H1 (cell line): ENCODE measurements at regions not wholly inside any gene's neighbourhood (a gene's known extent, or its start where the extent isn't known, plus 50 kb on each side); places are given as distances from the start of the nearest gene placed in this dataset.

Experiments used
- CTCF ChIA-PET: fragments of 300-600 bp; sonication (Branson Sonifier 250); formaldehyde crosslinking; loops from one replicate; lab custom pipeline; 2021; ENCODE audit not compliant: partially characterized antibody; lab: Charles Lee
- POLR2A ChIA-PET: fragments of 300-600 bp; sonication (Branson Sonifier 250); formaldehyde crosslinking; loops from one replicate; lab custom pipeline; 2021; ENCODE audit warnings: inconsistent platforms; ENCODE audit not compliant: partially characterized antibody; lab: Charles Lee
- DNase-seq, 2 experiments: peaks; one replicate each; pipeline versions ENCODE4 v3.0.0 to v3.0.0-alpha.2; 2010 to 2022; ENCODE audit warnings: low spot score in 2 of 2, low read depth in 1 of 2, mixed read lengths in 1 of 2
- FAIRE-seq: peaks from 2 replicates; lab custom pipeline; 2011; peaks lifted over from hg19 to GRCh38; lab: Jason Lieb, UNC
- H2AFZ ChIP-seq: 2 replicates; pipeline ENCODE4 v1.8.1; 2012; ENCODE audit warnings: low read length, inconsistent platforms
- H2AK5ac ChIP-seq: 2 replicates; pipeline ENCODE4 v1.6.1; 2013; ENCODE audit warnings: low read depth, low read length
- H2BK120ac ChIP-seq: replicated peaks from 2 replicates; pipeline ENCODE3; 2013; ENCODE audit warnings: low read depth, low read length, inconsistent platforms
- H2BK12ac ChIP-seq: 2 replicates; pipeline ENCODE4 v1.6.1; 2013; ENCODE audit warnings: low read depth, low read length
- H2BK15ac ChIP-seq: 2 replicates; pipeline ENCODE4 v1.6.1; 2013; ENCODE audit warnings: low read length
- H2BK20ac ChIP-seq: 2 replicates; pipeline ENCODE4 v1.6.1; 2013; ENCODE audit warnings: low read length
- H2BK5ac ChIP-seq: 2 replicates; pipeline ENCODE4 v1.6.1; 2013; ENCODE audit warnings: low read depth, low read length
- H3K14ac ChIP-seq: 2 replicates; pipeline ENCODE4 v1.6.1; 2013; ENCODE audit warnings: inconsistent platforms; ENCODE audit not compliant: insufficient read length
- H3K18ac ChIP-seq: 2 replicates; pipeline ENCODE4 v1.6.1; 2013; ENCODE audit warnings: low read length; ENCODE audit errors: extremely low read depth
- H3K23ac ChIP-seq: 2 replicates; pipeline ENCODE4 v1.6.1; 2013; ENCODE audit warnings: inconsistent platforms; ENCODE audit not compliant: insufficient read length
- H3K23me2 ChIP-seq: 2 replicates; pipeline ENCODE4 v1.6.1; 2013; ENCODE audit warnings: low read depth, low read length
- H3K27ac ChIP-seq: 2 replicates; pipeline ENCODE4 v1.6.1; 2011; ENCODE audit warnings: low read depth, low read length, inconsistent platforms
- H3K27me3 ChIP-seq, 4 experiments: replicated peaks in 1 of 4; 1 replicate in 1 of 4; 2 replicates in 3 of 4; pipeline versions ENCODE4 v1.6.1 to v1.8.1; 2011 to 2013; ENCODE audit warnings: low read length in 3 of 4, mild to moderate bottlenecking in 3 of 4, inconsistent platforms in 2 of 4, mixed read lengths in 2 of 4, moderate library complexity in 1 of 4; ENCODE audit not compliant: control insufficient read depth in 3 of 4, insufficient read depth in 3 of 4; ENCODE audit errors: extremely low read depth in 1 of 4
- H3K36me3 ChIP-seq, 4 experiments: 2 replicates each; pipeline versions ENCODE4 v1.6.1 to v1.8.1; 2011 to 2013; ENCODE audit warnings: mild to moderate bottlenecking in 4 of 4, low read length in 3 of 4, moderate library complexity in 2 of 4, control low read depth in 1 of 4, inconsistent platforms in 1 of 4; ENCODE audit not compliant: insufficient read depth in 4 of 4, control insufficient read depth in 2 of 4
- H3K4ac ChIP-seq: replicated peaks from 2 replicates; pipeline ENCODE3; 2013; ENCODE audit warnings: low read length, low read depth, mixed read lengths, inconsistent platforms; ENCODE audit not compliant: insufficient read length
- H3K4me1 ChIP-seq, 4 experiments: replicated peaks in 1 of 4; 1 replicate in 1 of 4; 2 replicates in 3 of 4; pipeline versions ENCODE4 v1.6.1 to v1.8.1; 2011 to 2013; ENCODE audit warnings: low read length in 3 of 4, inconsistent platforms in 2 of 4, mixed read lengths in 1 of 4; ENCODE audit not compliant: insufficient read depth in 4 of 4, control insufficient read depth in 3 of 4
- H3K4me2 ChIP-seq, 2 experiments: 2 replicates each; pipeline versions ENCODE4 v1.6.1 to v1.8.1; 2011 to 2013; ENCODE audit warnings: low read depth in 2 of 2, low read length in 2 of 2, control low read depth in 1 of 2, inconsistent platforms in 1 of 2, mild to moderate bottlenecking in 1 of 2; ENCODE audit not compliant: insufficient read depth in 1 of 2
- H3K4me3 ChIP-seq, 4 experiments: fragments of 200-600, 300-600 bp in 1 of 4; sonication (generic), shearing (Covaris generic), sonication (Bioruptor Twin) in 1 of 4; 2 replicates each; pipeline versions ENCODE4 v1.5.1 to v1.8.1; 2011 to 2016; ENCODE audit warnings: low read length in 4 of 4, low read depth in 3 of 4, control low read depth in 2 of 4, inconsistent platforms in 2 of 4, mild to moderate bottlenecking in 2 of 4, mixed read lengths in 1 of 4, moderate library complexity in 1 of 4; ENCODE audit not compliant: insufficient read depth in 2 of 4; ENCODE audit errors: extremely low read depth in 1 of 4
- H3K56ac ChIP-seq: replicated peaks from 2 replicates; pipeline ENCODE3; 2013; ENCODE audit warnings: low read depth, mild to moderate bottlenecking, mixed read lengths, low read length, inconsistent platforms; ENCODE audit not compliant: insufficient read length
- H3K79me1 ChIP-seq: 2 replicates; pipeline ENCODE4 v1.6.1; 2013; ENCODE audit warnings: low read depth, low read length, control low read depth
- H3K79me2 ChIP-seq, 2 experiments: 2 replicates each; pipeline versions ENCODE4 v1.6.1 to v1.8.1; 2012 to 2013; ENCODE audit warnings: low read length in 2 of 2, mild to moderate bottlenecking in 2 of 2, inconsistent platforms in 1 of 2; ENCODE audit not compliant: insufficient read depth in 2 of 2, control insufficient read depth in 1 of 2
- H3K9ac ChIP-seq, 4 experiments: replicated peaks in 1 of 4; 1 replicate in 1 of 4; 2 replicates in 3 of 4; pipeline versions ENCODE4 v1.6.1 to v1.8.1; 2011 to 2013; ENCODE audit warnings: low read depth in 3 of 4, low read length in 3 of 4, control low read depth in 2 of 4, mild to moderate bottlenecking in 2 of 4, moderate library complexity in 2 of 4, inconsistent platforms in 1 of 4; ENCODE audit errors: extremely low read depth in 1 of 4
- H3K9me3 ChIP-seq, 2 experiments: 2 replicates each; pipeline versions ENCODE4 v1.6.1 to v1.8.1; 2012 to 2013; ENCODE audit warnings: mild to moderate bottlenecking in 2 of 2, moderate library complexity in 2 of 2, control low read depth in 1 of 2, inconsistent platforms in 1 of 2, low read depth in 1 of 2, low read length in 1 of 2, mixed read lengths in 1 of 2; ENCODE audit not compliant: insufficient read depth in 2 of 2
- H4K20me1 ChIP-seq, 2 experiments: replicated peaks in 1 of 2; 2 replicates each; pipeline versions ENCODE3 to v1.8.1; 2011 to 2013; ENCODE audit warnings: inconsistent platforms in 2 of 2, low read length in 2 of 2, mild to moderate bottlenecking in 1 of 2; ENCODE audit not compliant: insufficient read depth in 2 of 2, control insufficient read depth in 1 of 2
- H4K5ac ChIP-seq: 2 replicates; pipeline ENCODE4 v1.6.1; 2013; ENCODE audit warnings: low read length, low read depth, mixed read lengths, inconsistent platforms; ENCODE audit not compliant: insufficient read length
- H4K8ac ChIP-seq: 2 replicates; pipeline ENCODE4 v1.8.0; 2013; ENCODE audit warnings: mild to moderate bottlenecking, moderate library complexity, low read length, inconsistent platforms; ENCODE audit not compliant: insufficient read depth; ENCODE audit errors: extremely low read depth
- H4K91ac ChIP-seq: replicated peaks from 2 replicates; pipeline ENCODE3; 2013; ENCODE audit warnings: low read length, mixed read lengths, inconsistent platforms; ENCODE audit not compliant: insufficient read length
- ASH2L ChIP-seq: fragments of 200-600, 300-600 bp; sonication (generic); IDR thresholded peaks from one replicate; pipeline ENCODE4 v1.7.1; 2017; ENCODE audit warnings: low read length
- CBX8 ChIP-seq: fragments of 300-800, 300-1000 bp; sonication (generic); IDR thresholded peaks from 2 replicates; pipeline ENCODE4 v1.7.1; 2016; ENCODE audit warnings: low read depth, low read length, borderline replicate concordance
- GTF2F1 ChIP-seq: IDR thresholded peaks from 2 replicates; pipeline ENCODE4 v1.6.1; 2012; ENCODE audit warnings: low read depth, low read length, improper control_type of control experiment, borderline replicate concordance
- JUN ChIP-seq: IDR thresholded peaks from 2 replicates; pipeline ENCODE4 v1.6.1; 2011; ENCODE audit warnings: low read depth, mild to moderate bottlenecking, improper control_type of control experiment, low read length
- JUND ChIP-seq: IDR thresholded peaks from 2 replicates; pipeline ENCODE4 v1.6.1; 2011; ENCODE audit warnings: mild to moderate bottlenecking, improper control_type of control experiment, low read length
- KDM5A ChIP-seq: fragments of 200-600 bp; IDR thresholded peaks from 2 replicates; pipeline ENCODE4 v1.7.1; 2012; ENCODE audit warnings: mild to moderate bottlenecking, low read length, inconsistent platforms, mixed read lengths
- MAFK ChIP-seq: IDR thresholded peaks from 2 replicates; pipeline ENCODE4 v1.6.1; 2012; ENCODE audit warnings: low read depth, mild to moderate bottlenecking, improper control_type of control experiment, low read length
- NANOG ChIP-seq: IDR thresholded peaks from 2 replicates; pipeline ENCODE4 v1.6.1; 2011; ENCODE audit warnings: low read length, low read depth, mild to moderate bottlenecking, inconsistent platforms; ENCODE audit not compliant: insufficient read depth, poor library complexity, severe bottlenecking
- POLR2A ChIP-seq, 2 experiments: IDR thresholded peaks; 1 replicate in 1 of 2; 2 replicates in 1 of 2; pipeline ENCODE4 v1.6.1; 2011; ENCODE audit warnings: low read depth in 2 of 2, low read length in 2 of 2, mild to moderate bottlenecking in 2 of 2; ENCODE audit errors: control extremely low read depth in 1 of 2
- SIRT6 ChIP-seq: IDR thresholded peaks from one replicate; pipeline ENCODE4 v1.7.1; 2012; ENCODE audit warnings: low read length, inconsistent platforms
- SP2 ChIP-seq: IDR thresholded peaks from 2 replicates; pipeline ENCODE4 v1.6.1; 2012; ENCODE audit warnings: mild to moderate bottlenecking, low read length, inconsistent platforms
- SRF ChIP-seq: IDR thresholded peaks from 2 replicates; pipeline ENCODE4 v1.6.1; 2011; ENCODE audit warnings: mild to moderate bottlenecking, low read depth, low read length, moderate library complexity
- TAF1 ChIP-seq: IDR thresholded peaks from 2 replicates; pipeline ENCODE4 v1.6.1; 2011; ENCODE audit warnings: mild to moderate bottlenecking, low read depth, low read length
- YY1 ChIP-seq: IDR thresholded peaks from 2 replicates; pipeline ENCODE4 v1.6.1; 2011; ENCODE audit warnings: low read depth, mild to moderate bottlenecking, low read length
- ZNF274 ChIP-seq: IDR thresholded peaks from 2 replicates; pipeline ENCODE4 v1.7.0; 2012; ENCODE audit warnings: low read length, borderline replicate concordance; ENCODE audit errors: extremely low read depth
- WGBS, 2 experiments: shearing (Covaris generic) in 1 of 2; methylation state at CpG; one replicate each; pipeline versions ENCODE4 v1.1.6 to v1.1.7; 2013 to 2015; ENCODE audit warnings: low lambda C conversion rate in 2 of 2, mixed read lengths in 2 of 2, inconsistent platforms in 1 of 2, low coverage in 1 of 2, missing lambda C conversion rate in 1 of 2; ENCODE audit not compliant: insufficient replicate concordance in 2 of 2, insufficient coverage in 1 of 2, insufficient read length in 1 of 2; ENCODE audit errors: extremely low coverage in 1 of 2, missing lambda C conversion rate in 1 of 2; 5-methylcytosine and 5-hydroxymethylcytosine counted together

- no peak overlapping the region for H2AFZ ChIP-seq
- H3K9me3 ChIP-seq = peaks cover 70 to 81% of the 10 kb centered on the region in 2 experiments
- no peak overlapping the region for H3K56ac ChIP-seq
- H3K79me1 ChIP-seq = no peaks in the 10 kb centered on the region
- CTCF ChIA-PET = no interaction called here
- no peaks in the 10 kb centered on the region for H3K79me2 ChIP-seq
- H3K4me2 ChIP-seq = no peak overlapping the region
- H4K91ac ChIP-seq = no peak overlapping the region
- H2BK12ac ChIP-seq = no peak overlapping the region
- no peak overlapping the region for H2BK120ac ChIP-seq
- no peak overlapping the region for H4K8ac ChIP-seq
- H4K5ac ChIP-seq = no peak overlapping the region
- no peak overlapping the region for H3K14ac ChIP-seq
- no peak for DNase-seq
- POLR2A ChIA-PET = no interaction called here
- H3K4ac ChIP-seq = no peak overlapping the region
- H3K4me1 ChIP-seq = no peaks in the 10 kb centered on the region
- no peaks in the 10 kb centered on the region; a peak in 2 of 8 replicates for H3K36me3 ChIP-seq
- no peaks in the 10 kb centered on the region for H3K27me3 ChIP-seq
- H3K27ac ChIP-seq = no peak overlapping the region
- H3K9ac ChIP-seq = no peak overlapping the region
- H4K20me1 ChIP-seq = no peaks in the 10 kb centered on the region
- no peak for FAIRE-seq
- no peak overlapping the region for H2BK15ac ChIP-seq
- no peak overlapping the region for H3K18ac ChIP-seq
- H3K23me2 ChIP-seq = no peaks in the 10 kb centered on the region
- TF ChIP-seq JUN (no peak), POLR2A (IDR thresholded peaks at IDR 0.05; ENCODE audit: control extremely low read depth in 1 of 2, low read depth in 2 of 2, low read length in 2 of 2) (no peak), SP2 (no peak), NANOG (no peak), ZNF274 (no peak), SRF (no peak), KDM5A (no peak), ASH2L (no peak), TAF1 (no peak), MAFK (no peak), JUND (no peak), YY1 (no peak), CBX8 (no peak), SIRT6 (no peak), GTF2F1 (no peak)
- TF ChIP-seq, all 59 proteins: peak for 0
- Histone ChIP-seq H2BK20ac (no peak overlapping the region), H2AK5ac (no peak overlapping the region), H3K4me3 (no peak overlapping the region), H2BK5ac (no peak overlapping the region), H3K23ac (no peak overlapping the region)
- WGBS, 2 experiments = 88% methylated on average over 1 of the region's 1 CpG; no CpG with 5 or more reads in 1 of the 2 experiments
These were observed 165.0 kb downstream of the ANKRD30B start for GRCh38 chr18:14912967-14913366.
